HG03575 (cell line): ENCODE measurements at regions not wholly inside any gene's neighbourhood (a gene's known extent, or its start where the extent isn't known, plus 50 kb on each side); places are given as distances from the start of the nearest gene placed in this dataset.

Experiments used
- ATAC-seq: cut with Tn5 transposase; IDR thresholded peaks from one replicate; pipeline ENCODE4 v1.9.1; 2021; ENCODE audit not compliant: unreplicated experiment, insufficient number of reproducible peaks, low FRiP score; ENCODE audit errors: extremely low read depth

GRCh38 chr5:17690473-17690872 lies 56.2 kb downstream of the TAF11L14 start:
- ATAC-seq, result no peak

- no peak for ATAC-seq
These were observed 57.5 kb downstream of the TAF11L14 start for GRCh38 chr5:17691762-17692161.

GRCh38 chr5:17694371-17694770 lies 60.1 kb downstream of the TAF11L14 start:
- no peak for ATAC-seq

GRCh38 chr5:17694914-17695313 lies 60.7 kb downstream of the TAF11L14 start:
- no peak for ATAC-seq

GRCh38 chr5:17696627-17697026 lies 62.4 kb downstream of the TAF11L14 start:
- no peak for ATAC-seq

GRCh38 chr5:17697671-17698070 lies 63.4 kb downstream of the TAF11L14 start:
- ATAC-seq, result no peak

- ATAC-seq, result no peak
These were observed 74.9 kb downstream of the TAF11L14 start for GRCh38 chr5:17709011-17709710.

- no peak for ATAC-seq
These were observed 79.0 kb downstream of the TAF11L14 start for GRCh38 chr5:17713301-17713700.

- ATAC-seq, result no peak
These were observed 79.9 kb downstream of the TAF11L14 start for GRCh38 chr5:17714186-17714585.

- no peak for ATAC-seq
These were observed 85.3 kb downstream of the TAF11L14 start for GRCh38 chr5:17719592-17719991.

GRCh38 chr5:17720071-17720470 lies 85.8 kb downstream of the TAF11L14 start:
- ATAC-seq, result no peak

GRCh38 chr5:17723876-17724275 lies 89.6 kb downstream of the TAF11L14 start:
- ATAC-seq, result no peak

- no peak for ATAC-seq
These were observed 92.8 kb downstream of the TAF11L14 start for GRCh38 chr5:17727098-17727497.

- no peak for ATAC-seq
These were observed 96.2 kb downstream of the TAF11L14 start for GRCh38 chr5:17730421-17730820.

- no peak for ATAC-seq
These were observed 98.2 kb downstream of the TAF11L14 start for GRCh38 chr5:17732351-17732923.

- no peak for ATAC-seq
These were observed 99.8 kb downstream of the TAF11L14 start for GRCh38 chr5:17734011-17734410.

- no peak for ATAC-seq
These were observed 101.5 kb downstream of the TAF11L14 start for GRCh38 chr5:17735761-17736160.

- ATAC-seq, result no peak
These were observed 102.8 kb downstream of the TAF11L14 start for GRCh38 chr5:17737092-17737491.

- ATAC-seq, result no peak
These were observed 104.2 kb downstream of the TAF11L14 start for GRCh38 chr5:17738446-17738845.

GRCh38 chr5:17743580-17744435 lies 109.5 kb downstream of the TAF11L14 start:
- no peak for ATAC-seq
